Gastroesophageal sphincter (tissue), 3 donors: ENCODE measurements at regions not wholly inside any gene's neighbourhood (a gene's known extent, or its start where the extent isn't known, plus 50 kb on each side); places are given as distances from the start of the nearest gene placed in this dataset.

Source experiments
- EP300 ChIP-seq: sonication (generic); formaldehyde crosslinking; IDR thresholded peaks from one replicate; pipeline ENCODE4 v1.6.1; 2017; ENCODE audit warnings: antibody characterized with exemption, mild to moderate bottlenecking
- POLR2A ChIP-seq, 2 donors: fragments of 450-650 bp; IDR thresholded peaks; one replicate each; pipeline ENCODE4 v1.6.1; 2017; ENCODE audit warnings: antibody characterized with exemption in 2 of 2, mild to moderate bottlenecking in 2 of 2, moderate library complexity in 1 of 2
- POLR2AphosphoS5 ChIP-seq: sonication (generic); formaldehyde crosslinking; IDR thresholded peaks from one replicate; pipeline ENCODE4 v1.6.1; 2017; ENCODE audit warnings: antibody characterized with exemption
- TF ChIP-seq, protein P1 (sequence below), 4 experiments: fragments of 200-600 bp in 2 of 4; fragments of 450-650 bp in 2 of 4; sonication (generic) in 1 of 4; IDR thresholded peaks; one replicate each; pipeline ENCODE4 v1.5.1; 2017 to 2019; ENCODE audit warnings: antibody characterized with exemption in 4 of 4, mild to moderate bottlenecking in 2 of 4, moderate library complexity in 2 of 4

DNA sequence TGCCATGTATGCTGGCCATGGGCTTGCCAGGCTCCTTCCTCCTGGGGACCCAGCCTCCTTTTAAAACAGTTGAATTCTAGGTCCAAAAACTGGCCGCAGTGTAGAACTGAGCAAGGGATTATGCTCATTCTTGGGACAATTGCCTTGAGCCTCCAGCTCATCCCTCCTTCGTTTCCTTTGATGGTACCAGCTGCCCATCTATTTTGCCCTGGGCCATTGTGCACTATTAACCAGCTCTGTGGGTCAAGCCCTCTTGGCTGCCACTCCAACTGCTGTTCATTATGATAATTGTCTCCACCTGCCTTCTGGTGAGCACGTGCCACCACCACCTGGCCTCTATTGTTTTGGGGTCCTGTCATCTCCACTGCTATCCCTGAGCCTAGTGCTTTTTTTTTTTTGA lies 75.8 kb upstream of the SYN2 start:
- TF ChIP-seq, protein P1, sequence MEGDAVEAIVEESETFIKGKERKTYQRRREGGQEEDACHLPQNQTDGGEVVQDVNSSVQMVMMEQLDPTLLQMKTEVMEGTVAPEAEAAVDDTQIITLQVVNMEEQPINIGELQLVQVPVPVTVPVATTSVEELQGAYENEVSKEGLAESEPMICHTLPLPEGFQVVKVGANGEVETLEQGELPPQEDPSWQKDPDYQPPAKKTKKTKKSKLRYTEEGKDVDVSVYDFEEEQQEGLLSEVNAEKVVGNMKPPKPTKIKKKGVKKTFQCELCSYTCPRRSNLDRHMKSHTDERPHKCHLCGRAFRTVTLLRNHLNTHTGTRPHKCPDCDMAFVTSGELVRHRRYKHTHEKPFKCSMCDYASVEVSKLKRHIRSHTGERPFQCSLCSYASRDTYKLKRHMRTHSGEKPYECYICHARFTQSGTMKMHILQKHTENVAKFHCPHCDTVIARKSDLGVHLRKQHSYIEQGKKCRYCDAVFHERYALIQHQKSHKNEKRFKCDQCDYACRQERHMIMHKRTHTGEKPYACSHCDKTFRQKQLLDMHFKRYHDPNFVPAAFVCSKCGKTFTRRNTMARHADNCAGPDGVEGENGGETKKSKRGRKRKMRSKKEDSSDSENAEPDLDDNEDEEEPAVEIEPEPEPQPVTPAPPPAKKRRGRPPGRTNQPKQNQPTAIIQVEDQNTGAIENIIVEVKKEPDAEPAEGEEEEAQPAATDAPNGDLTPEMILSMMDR (IDR thresholded peaks at IDR 0.05), result no peak
- TF ChIP-seq POLR2AphosphoS5 (no peak), POLR2A (IDR thresholded peaks at IDR 0.05) (no peak), EP300 (no peak)
